HEK293T (cell line): ENCODE measurements at regions not wholly inside any gene's neighbourhood (a gene's known extent, or its start where the extent isn't known, plus 50 kb on each side); places are given as distances from the start of the nearest gene placed in this dataset.

Experiments used
- BHLHE40 ChIP-seq: fragments of 450-650 bp; IDR thresholded peaks from 2 replicates; pipeline ENCODE4 v1.6.1; 2016; ENCODE audit warnings: mild to moderate bottlenecking, moderate library complexity, borderline replicate concordance
- ELF4 ChIP-seq: fragments of 450-650 bp; IDR thresholded peaks from 2 replicates; pipeline ENCODE4 v1.6.1; 2017; ENCODE audit warnings: antibody characterized with exemption
- FOXA1 ChIP-seq: fragments of 450-650 bp; IDR thresholded peaks from 2 replicates; pipeline ENCODE4 v1.6.1; 2016; ENCODE audit warnings: mild to moderate bottlenecking
- FOXK2 ChIP-seq: fragments of 450-650 bp; IDR thresholded peaks from 2 replicates; pipeline ENCODE4 v1.6.1; 2016; ENCODE audit warnings: mild to moderate bottlenecking
- FOXM1 ChIP-seq: fragments of 450-650 bp; IDR thresholded peaks from 2 replicates; pipeline ENCODE4 v1.6.1; 2017; ENCODE audit warnings: mild to moderate bottlenecking, borderline replicate concordance
- L3MBTL2 ChIP-seq: fragments of 450-650 bp; conservative IDR thresholded peaks from 2 replicates; pipeline ENCODE4 v1.6.1; 2016; ENCODE audit warnings: mild to moderate bottlenecking
- SP1 ChIP-seq: fragments of 450-650 bp; IDR thresholded peaks from 2 replicates; pipeline ENCODE4 v1.6.1; 2017
- SUZ12 ChIP-seq: fragments of 450-650 bp; IDR thresholded peaks from 2 replicates; pipeline ENCODE4 v1.6.1; 2016; ENCODE audit warnings: mild to moderate bottlenecking
- TARDBP ChIP-seq: fragments of 450-650 bp; IDR thresholded peaks from 2 replicates; pipeline ENCODE4 v1.6.1; 2016
- ZNF384 ChIP-seq: fragments of 450-650 bp; IDR thresholded peaks from 2 replicates; pipeline ENCODE4 v1.6.1; 2016
- TF ChIP-seq, protein P1 (sequence below): fragments of 450-650 bp; IDR thresholded peaks from 2 replicates; pipeline ENCODE4 v1.6.1; 2016

DNA sequence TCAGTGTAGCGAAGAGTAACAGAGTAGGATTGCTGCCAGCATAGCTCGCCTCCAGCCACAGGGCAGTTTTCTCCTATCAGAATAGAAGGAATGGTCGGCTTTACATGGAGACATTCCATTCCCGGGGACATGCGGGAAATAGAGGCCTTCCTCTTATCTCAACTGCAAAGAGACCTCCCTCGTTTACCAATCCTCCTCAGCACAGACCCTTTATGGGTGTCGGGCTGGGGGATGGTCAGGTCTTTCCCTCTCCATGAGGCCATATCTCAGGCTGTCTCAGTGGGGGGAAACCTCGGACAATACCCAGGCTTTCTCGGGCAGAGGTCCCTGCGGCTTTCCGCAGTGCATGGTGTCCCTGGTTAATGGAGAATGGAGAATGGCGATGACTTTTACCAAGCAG is 285.0 kb downstream of the ASMT start:
- TF ChIP-seq SP1 (no peak), FOXA1 (no peak), FOXK2 (no peak), BHLHE40 (no peak), FOXM1 (no peak), L3MBTL2 (no peak), SUZ12 (no peak), ELF4 (no peak), TARDBP (no peak), ZNF384 (no peak)
- TF ChIP-seq, protein P1, sequence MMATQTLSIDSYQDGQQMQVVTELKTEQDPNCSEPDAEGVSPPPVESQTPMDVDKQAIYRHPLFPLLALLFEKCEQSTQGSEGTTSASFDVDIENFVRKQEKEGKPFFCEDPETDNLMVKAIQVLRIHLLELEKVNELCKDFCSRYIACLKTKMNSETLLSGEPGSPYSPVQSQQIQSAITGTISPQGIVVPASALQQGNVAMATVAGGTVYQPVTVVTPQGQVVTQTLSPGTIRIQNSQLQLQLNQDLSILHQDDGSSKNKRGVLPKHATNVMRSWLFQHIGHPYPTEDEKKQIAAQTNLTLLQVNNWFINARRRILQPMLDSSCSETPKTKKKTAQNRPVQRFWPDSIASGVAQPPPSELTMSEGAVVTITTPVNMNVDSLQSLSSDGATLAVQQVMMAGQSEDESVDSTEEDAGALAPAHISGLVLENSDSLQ: no peak
